ENCODE measurements at regions not wholly inside any gene's neighbourhood (a gene's known extent, or its start where the extent isn't known, plus 50 kb on each side); places are given as distances from the start of the nearest gene placed in this dataset.

GRCh38 chr13:99651016-99651415, 149.7 kb downstream of the TM9SF2 start:
- no peak overlapping the region for H3K4me3 ChIP-seq (ENCODE audit: low read length)
- H3K9me3 ChIP-seq (ENCODE audit: low read depth, low read length): no peaks in the 10 kb centered on the region
- no peaks in the 10 kb centered on the region for H3K27me3 ChIP-seq (ENCODE audit: insufficient read depth, low read length)
- peaks cover 4% of the 10 kb centered on the region for H3K4me1 ChIP-seq (ENCODE audit: insufficient read depth, low read length)

- Histone ChIP-seq H3K27me3 (ENCODE audit: insufficient read depth, low read length) (no peaks in the 10 kb centered on the region), H3K9me3 (ENCODE audit: low read depth, low read length) (no peaks in the 10 kb centered on the region), H3K4me1 (ENCODE audit: insufficient read depth, low read length) (no peaks in the 10 kb centered on the region), H3K4me3 (ENCODE audit: low read length) (no peak overlapping the region)
Measured at GRCh38 chr13:99650410-99650809, 149.1 kb downstream of the TM9SF2 start.

GRCh38 chr13:99648927-99649326, 147.7 kb downstream of the TM9SF2 start:
- H3K4me3 ChIP-seq (ENCODE audit: low read length): no peak overlapping the region
- H3K4me1 ChIP-seq (ENCODE audit: insufficient read depth, low read length): no peaks in the 10 kb centered on the region
- H3K27me3 ChIP-seq (ENCODE audit: insufficient read depth, low read length): no peaks in the 10 kb centered on the region
- H3K9me3 ChIP-seq (ENCODE audit: low read depth, low read length): no peaks in the 10 kb centered on the region

GRCh38 chr13:99648066-99648665, 146.9 kb downstream of the TM9SF2 start:
- no peaks in the 10 kb centered on the region for H3K27me3 ChIP-seq (ENCODE audit: insufficient read depth, low read length)
- no peaks in the 10 kb centered on the region for H3K9me3 ChIP-seq (ENCODE audit: low read depth, low read length)
- H3K4me1 ChIP-seq (ENCODE audit: insufficient read depth, low read length): no peaks in the 10 kb centered on the region
- H3K4me3 ChIP-seq (ENCODE audit: low read length): no peak overlapping the region

GRCh38 chr13:99647596-99647985, 146.3 kb downstream of the TM9SF2 start:
- Histone ChIP-seq H3K9me3 (ENCODE audit: low read depth, low read length) (no peaks in the 10 kb centered on the region), H3K4me3 (ENCODE audit: low read length) (no peak overlapping the region), H3K27me3 (ENCODE audit: insufficient read depth, low read length) (no peaks in the 10 kb centered on the region), H3K4me1 (ENCODE audit: insufficient read depth, low read length) (no peaks in the 10 kb centered on the region)

- Histone ChIP-seq H3K9me3 (ENCODE audit: low read depth, low read length) (no peaks in the 10 kb centered on the region), H3K4me1 (ENCODE audit: insufficient read depth, low read length) (no peaks in the 10 kb centered on the region), H3K4me3 (ENCODE audit: low read length) (no peak overlapping the region), H3K27me3 (ENCODE audit: insufficient read depth, low read length) (no peaks in the 10 kb centered on the region)
Measured at GRCh38 chr13:99646866-99647595, 145.8 kb downstream of the TM9SF2 start.

GRCh38 chr13:99642841-99643240, 141.6 kb downstream of the TM9SF2 start:
- no peaks in the 10 kb centered on the region for H3K27me3 ChIP-seq (ENCODE audit: insufficient read depth, low read length)
- no peaks in the 10 kb centered on the region for H3K4me1 ChIP-seq (ENCODE audit: insufficient read depth, low read length)

GRCh38 chr13:99642006-99642405, 140.7 kb downstream of the TM9SF2 start:
- no peak overlapping the region for H3K4me3 ChIP-seq (ENCODE audit: low read length)
- no peaks in the 10 kb centered on the region for H3K9me3 ChIP-seq (ENCODE audit: low read depth, low read length)
- no peaks in the 10 kb centered on the region for H3K4me1 ChIP-seq (ENCODE audit: insufficient read depth, low read length)
- H3K27me3 ChIP-seq (ENCODE audit: insufficient read depth, low read length): no peaks in the 10 kb centered on the region

More at GRCh38 chr13:99642841-99643240, 141.6 kb downstream of the TM9SF2 start:
- Histone ChIP-seq H3K4me3 (ENCODE audit: low read length) (no peak overlapping the region), H3K9me3 (ENCODE audit: low read depth, low read length) (no peaks in the 10 kb centered on the region)

- Histone ChIP-seq H3K9me3 (ENCODE audit: low read depth, low read length) (no peaks in the 10 kb centered on the region), H3K4me1 (ENCODE audit: insufficient read depth, low read length) (no peaks in the 10 kb centered on the region), H3K27me3 (ENCODE audit: insufficient read depth, low read length) (no peaks in the 10 kb centered on the region), H3K4me3 (ENCODE audit: low read length) (no peak overlapping the region)
Measured at GRCh38 chr13:99640260-99640659, 139.0 kb downstream of the TM9SF2 start.

GRCh38 chr13:99639126-99639525, 137.9 kb downstream of the TM9SF2 start:
- Histone ChIP-seq H3K4me3 (ENCODE audit: low read length) (no peak overlapping the region), H3K9me3 (ENCODE audit: low read depth, low read length) (no peaks in the 10 kb centered on the region), H3K4me1 (ENCODE audit: insufficient read depth, low read length) (no peaks in the 10 kb centered on the region), H3K27me3 (ENCODE audit: insufficient read depth, low read length) (no peaks in the 10 kb centered on the region)

GRCh38 chr13:99636728-99637353, 135.6 kb downstream of the TM9SF2 start:
- Histone ChIP-seq H3K4me1 (ENCODE audit: insufficient read depth, low read length) (no peaks in the 10 kb centered on the region), H3K27me3 (ENCODE audit: insufficient read depth, low read length) (no peaks in the 10 kb centered on the region), H3K4me3 (ENCODE audit: low read length) (no peak overlapping the region), H3K9me3 (ENCODE audit: low read depth, low read length) (no peaks in the 10 kb centered on the region)

- H3K9me3 ChIP-seq (ENCODE audit: low read depth, low read length): no peaks in the 10 kb centered on the region
- H3K27me3 ChIP-seq (ENCODE audit: insufficient read depth, low read length): no peaks in the 10 kb centered on the region
Measured at GRCh38 chr13:99636306-99636705, 135.0 kb downstream of the TM9SF2 start.

GRCh38 chr13:99634672-99635071, 133.4 kb downstream of the TM9SF2 start:
- Histone ChIP-seq H3K9me3 (ENCODE audit: low read depth, low read length) (no peaks in the 10 kb centered on the region), H3K27me3 (ENCODE audit: insufficient read depth, low read length) (no peaks in the 10 kb centered on the region), H3K4me3 (ENCODE audit: low read length) (no peak overlapping the region), H3K4me1 (ENCODE audit: insufficient read depth, low read length) (no peaks in the 10 kb centered on the region)

More at GRCh38 chr13:99636306-99636705, 135.0 kb downstream of the TM9SF2 start:
- no peaks in the 10 kb centered on the region for H3K4me1 ChIP-seq (ENCODE audit: insufficient read depth, low read length)
- H3K4me3 ChIP-seq (ENCODE audit: low read length): no peak overlapping the region

GRCh38 chr13:99630269-99630898, 129.1 kb downstream of the TM9SF2 start:
- Histone ChIP-seq H3K4me3 (ENCODE audit: low read length) (no peak overlapping the region), H3K27me3 (ENCODE audit: insufficient read depth, low read length) (no peaks in the 10 kb centered on the region), H3K9me3 (ENCODE audit: low read depth, low read length) (no peaks in the 10 kb centered on the region), H3K4me1 (ENCODE audit: insufficient read depth, low read length) (no peaks in the 10 kb centered on the region)

GRCh38 chr13:99629641-99630040, 128.4 kb downstream of the TM9SF2 start:
- Histone ChIP-seq H3K4me1 (ENCODE audit: insufficient read depth, low read length) (no peaks in the 10 kb centered on the region), H3K27me3 (ENCODE audit: insufficient read depth, low read length) (no peaks in the 10 kb centered on the region), H3K4me3 (ENCODE audit: low read length) (no peak overlapping the region), H3K9me3 (ENCODE audit: low read depth, low read length) (no peaks in the 10 kb centered on the region)
